DMS53 treated with DMSO at 0.1 percent for 48 hours (cell line): ENCODE measurements at regions not wholly inside any gene's neighbourhood (a gene's known extent, or its start where the extent isn't known, plus 50 kb on each side); places are given as distances from the start of the nearest gene placed in this dataset.

ENCODE experiments used
- DNase-seq: peaks from one replicate; lab custom pipeline; 2025; ENCODE audit not compliant: unreplicated experiment; lab: John Stamatoyannopoulos, UW

DNA sequence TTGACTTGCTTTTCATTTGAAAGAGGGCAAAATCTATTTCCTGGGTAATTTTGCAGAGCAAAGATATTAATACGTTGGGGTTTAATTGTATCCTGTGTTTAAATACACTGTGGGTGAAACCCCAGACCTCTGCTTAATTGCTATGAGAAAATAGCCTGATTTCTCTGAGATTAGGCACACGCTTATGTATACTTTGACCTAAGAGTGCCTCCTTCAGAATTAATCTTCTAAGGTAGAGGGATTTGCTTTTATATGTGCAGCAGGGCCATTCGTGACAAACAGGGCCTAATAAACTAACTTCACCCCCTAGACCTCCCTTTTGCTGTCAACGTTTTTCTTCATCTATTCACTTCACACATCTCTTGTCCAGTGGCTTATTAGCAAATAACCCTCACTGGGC is 216.9 kb upstream of the ADGRL2 start:
- no peak for DNase-seq

DNA sequence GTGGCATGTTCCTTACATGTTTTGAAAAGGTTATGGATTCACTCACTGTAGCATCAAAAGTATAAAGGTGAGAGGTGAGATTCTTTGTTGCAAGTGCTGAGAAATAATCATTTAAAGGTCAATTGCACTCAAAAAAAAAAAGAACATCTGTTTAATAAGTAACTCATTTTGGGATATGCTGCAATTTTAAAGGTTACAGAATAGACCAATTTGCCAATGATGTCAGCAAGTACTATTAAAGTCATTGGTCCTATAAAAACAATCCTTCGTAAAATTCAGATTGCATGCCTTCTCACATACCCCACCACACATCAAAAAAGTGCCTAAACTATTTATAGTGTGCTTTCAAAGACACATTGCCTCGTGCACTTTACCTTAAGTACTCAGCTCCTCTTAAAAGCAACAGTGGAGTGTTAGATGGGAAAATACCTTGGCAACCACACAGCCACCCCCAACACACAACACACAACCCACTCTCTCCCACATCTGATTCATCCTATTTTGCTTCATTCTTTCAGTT is 218.2 kb upstream of the ADGRL2 start:
- no peak for DNase-seq

DNA sequence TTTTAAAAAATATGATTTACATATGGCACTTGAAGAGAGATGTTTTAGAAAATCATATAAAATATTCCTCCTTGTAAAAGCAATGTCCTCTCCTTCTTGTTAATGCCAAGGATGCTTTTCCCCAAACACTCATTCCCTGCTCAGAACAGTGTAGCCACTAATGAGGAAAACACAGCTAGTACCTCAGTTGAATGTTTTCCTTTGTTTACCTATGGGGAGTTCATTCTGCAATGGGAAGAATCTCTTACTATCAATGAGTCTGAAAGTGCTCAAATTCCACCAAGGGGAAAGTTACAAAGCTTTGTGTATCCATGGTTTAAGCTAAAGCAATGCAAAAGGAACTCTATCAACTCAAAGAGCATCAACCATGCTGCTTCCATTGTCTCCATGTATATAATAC is 221.9 kb upstream of the ADGRL2 start:
- no peak for DNase-seq

DNA sequence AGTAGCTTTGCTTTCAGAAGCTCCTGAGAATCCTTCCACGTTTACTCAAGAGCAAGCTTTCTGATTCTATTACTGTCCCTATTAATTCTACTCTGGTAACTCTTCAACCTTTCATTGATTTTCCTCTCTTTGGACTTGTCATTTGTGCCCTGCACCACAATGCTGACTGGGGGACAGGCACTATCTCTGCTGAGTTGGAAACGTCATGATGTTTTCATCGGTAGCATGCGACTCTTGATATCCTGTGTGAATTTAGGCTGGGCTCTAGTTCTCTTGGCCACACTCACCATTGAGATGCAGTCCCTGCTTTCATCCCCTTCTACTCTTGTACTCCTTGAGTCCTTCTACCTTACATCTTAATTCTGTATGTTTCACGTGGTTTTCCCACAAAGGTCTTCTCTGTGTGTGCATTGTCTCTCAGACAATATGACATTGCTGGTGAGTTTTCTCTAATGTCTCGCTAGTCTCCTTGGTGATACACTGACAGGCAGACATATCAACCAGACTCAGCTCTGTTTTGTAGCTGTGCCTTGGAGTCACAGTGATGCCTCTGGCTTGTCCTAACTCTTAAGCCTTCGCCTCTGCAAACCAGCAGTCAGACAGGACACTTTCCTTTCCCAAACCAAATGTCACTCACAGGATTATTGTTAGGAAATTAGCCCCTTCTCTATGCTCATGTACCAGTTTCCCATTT is 223.6 kb upstream of the ADGRL2 start:
- no peak for DNase-seq

DNA sequence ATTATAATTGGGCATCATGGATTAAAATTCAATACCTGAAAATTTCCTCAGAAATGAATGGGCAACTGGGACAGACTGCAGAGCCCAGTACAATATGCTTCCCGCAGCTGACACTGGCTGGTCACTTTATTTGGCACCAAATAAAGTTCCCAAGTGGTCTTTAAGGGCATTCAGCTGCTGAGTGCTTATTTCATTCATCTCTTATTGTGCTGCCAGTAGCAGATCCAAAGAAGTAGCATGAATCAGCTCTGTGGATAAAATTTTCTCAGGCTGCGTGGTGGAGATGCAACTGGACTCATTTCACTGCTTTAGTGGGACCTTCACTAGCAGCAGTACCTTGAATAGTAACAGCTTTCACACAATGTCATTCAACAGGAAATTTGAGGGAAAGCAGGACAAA is 226.3 kb upstream of the ADGRL2 start:
- DNase-seq: no peak

DNA sequence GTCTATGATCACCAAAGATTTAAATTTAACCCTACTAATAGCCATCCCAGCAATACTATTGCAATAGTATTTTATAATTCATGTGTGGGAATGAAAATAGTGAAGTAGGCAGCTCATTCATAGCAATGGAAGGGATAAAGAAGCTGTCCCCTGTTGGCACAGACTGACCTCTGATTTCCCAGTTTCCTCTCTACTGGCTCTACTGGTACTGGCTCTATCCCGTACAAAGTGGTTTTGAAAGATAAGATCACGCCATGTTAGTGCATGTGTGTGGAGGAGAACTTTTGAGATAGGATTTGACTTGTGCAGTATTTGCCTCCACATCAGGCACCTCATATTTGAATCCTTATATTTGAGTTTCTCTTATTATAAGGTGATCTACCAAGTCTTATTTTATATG is 227.3 kb upstream of the ADGRL2 start:
- DNase-seq: no peak

DNA sequence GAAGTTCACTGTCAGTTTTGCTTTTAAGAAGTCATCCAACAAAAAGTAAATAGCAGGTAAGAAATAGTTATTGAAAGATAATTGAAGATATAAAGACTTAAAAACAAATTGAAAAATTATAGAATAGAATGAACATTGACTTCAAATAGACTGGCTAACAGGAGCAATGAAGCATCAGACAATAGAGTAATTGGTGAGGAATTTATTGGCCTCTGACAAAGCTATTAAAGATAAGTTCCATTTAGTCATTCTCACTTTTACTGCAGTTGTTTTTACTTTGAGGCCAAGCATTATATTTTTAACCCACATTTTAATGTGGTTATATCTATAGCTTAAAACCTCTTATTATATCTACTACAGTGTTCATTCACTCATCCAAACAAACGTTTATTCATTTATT is 228.8 kb upstream of the ADGRL2 start:
- DNase-seq: no peak

DNA sequence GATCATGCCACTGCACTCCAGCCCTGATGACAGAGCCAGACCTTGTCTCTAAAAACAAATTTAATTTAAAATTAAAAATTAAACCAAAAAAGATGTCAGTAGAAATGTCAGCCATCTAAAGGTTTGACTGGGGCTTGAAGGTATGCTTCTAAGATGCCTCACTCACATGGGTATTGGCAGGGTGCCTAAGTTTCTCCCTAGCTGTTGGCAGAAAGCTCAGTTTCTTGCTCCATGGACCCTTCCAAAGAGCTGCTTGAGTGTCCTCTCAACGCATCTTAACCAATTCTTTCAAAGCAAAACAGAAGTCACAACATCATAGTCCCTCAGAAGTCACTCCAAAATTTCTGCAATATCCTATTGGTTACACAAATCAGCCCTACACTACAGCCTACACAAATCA is 231.0 kb upstream of the ADGRL2 start:
- no peak for DNase-seq

DNA sequence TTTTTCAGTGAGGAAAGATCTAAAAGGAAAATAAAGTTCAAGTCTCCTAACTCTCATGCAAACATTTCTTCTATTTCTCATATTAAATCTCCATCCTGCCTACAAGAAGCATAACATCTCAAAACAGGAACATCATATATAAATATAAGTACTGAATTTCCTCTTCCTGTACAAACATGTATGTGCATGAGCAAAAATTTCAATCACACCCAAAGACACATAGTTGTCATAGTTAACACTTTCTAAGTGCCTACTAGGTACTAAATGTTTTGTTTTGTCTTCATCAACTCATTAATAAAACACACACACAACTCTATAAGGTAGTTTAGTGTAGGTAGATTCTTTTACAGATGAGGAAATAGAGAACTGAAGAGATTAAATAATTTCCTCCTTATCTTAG is 237.1 kb upstream of the ADGRL2 start:
- no peak for DNase-seq

DNA sequence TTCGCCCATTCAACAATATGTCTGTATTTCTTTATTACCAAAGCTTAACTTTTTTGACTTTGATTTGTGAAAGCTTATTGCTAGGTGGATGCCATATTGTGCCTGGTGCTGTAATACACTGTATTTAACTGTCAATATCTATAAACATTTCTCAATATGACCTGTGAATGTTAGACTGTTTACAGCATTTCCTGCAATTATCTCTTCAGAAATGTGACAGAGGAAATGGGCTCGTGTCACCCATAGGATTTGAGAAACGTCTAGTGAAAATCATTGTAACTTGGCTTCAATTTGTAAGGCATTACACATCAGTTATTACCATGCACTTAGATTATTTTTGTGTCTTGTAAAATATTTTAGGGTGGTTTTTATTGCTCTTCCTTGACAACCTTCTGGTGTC is 237.8 kb upstream of the ADGRL2 start:
- no peak for DNase-seq

DNA sequence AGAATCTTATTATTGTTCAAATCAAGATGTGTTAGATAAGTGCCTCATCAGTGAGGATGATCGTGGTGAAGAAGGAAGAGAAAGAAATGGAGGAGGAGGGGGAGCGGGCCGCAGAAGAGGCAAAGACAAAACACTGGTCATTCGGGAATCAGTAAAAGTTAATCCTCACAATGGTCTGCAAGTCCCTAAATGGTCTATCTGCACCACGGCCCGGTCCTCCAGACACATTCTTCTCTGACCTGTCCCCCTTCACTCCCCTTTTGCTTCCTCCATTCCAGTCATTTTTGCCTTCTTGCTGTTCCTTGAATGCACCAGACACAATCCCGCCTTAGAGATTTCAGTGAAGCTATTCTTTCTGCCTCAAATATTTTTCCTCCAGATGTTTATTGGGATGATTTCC is 240.1 kb upstream of the ADGRL2 start:
- DNase-seq: no peak

DNA sequence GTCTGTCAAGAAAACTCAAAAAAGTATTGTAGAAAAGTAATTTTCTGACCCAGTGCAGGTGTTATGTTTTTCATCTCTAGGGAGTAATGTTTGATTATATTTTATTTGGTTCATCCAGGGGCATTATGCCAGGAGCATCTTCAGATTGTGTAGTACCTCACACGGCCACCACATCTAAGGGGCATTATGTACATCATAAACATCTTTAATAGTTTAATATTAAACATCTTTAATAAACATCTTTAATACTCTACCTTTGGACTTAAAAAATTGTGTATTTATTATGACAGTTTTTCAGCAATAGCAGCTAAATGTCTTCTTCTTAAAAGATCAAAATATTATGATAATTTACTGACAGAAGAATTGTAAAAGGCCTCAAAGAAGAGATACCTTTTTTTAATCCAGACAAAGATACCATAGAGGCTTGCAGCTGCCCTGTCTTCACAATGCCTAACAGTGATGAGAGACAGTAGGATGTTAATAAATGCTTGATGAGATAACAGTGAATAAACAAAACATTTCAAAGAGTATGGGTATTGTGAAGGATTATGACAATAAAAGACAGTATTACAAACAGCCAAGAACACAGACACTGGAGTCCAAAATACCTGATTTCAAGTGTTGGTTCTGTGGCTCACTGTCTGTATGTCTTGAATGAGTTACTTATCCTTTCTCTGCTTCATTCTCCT is 240.9 kb upstream of the ADGRL2 start:
- no peak for DNase-seq

DNA sequence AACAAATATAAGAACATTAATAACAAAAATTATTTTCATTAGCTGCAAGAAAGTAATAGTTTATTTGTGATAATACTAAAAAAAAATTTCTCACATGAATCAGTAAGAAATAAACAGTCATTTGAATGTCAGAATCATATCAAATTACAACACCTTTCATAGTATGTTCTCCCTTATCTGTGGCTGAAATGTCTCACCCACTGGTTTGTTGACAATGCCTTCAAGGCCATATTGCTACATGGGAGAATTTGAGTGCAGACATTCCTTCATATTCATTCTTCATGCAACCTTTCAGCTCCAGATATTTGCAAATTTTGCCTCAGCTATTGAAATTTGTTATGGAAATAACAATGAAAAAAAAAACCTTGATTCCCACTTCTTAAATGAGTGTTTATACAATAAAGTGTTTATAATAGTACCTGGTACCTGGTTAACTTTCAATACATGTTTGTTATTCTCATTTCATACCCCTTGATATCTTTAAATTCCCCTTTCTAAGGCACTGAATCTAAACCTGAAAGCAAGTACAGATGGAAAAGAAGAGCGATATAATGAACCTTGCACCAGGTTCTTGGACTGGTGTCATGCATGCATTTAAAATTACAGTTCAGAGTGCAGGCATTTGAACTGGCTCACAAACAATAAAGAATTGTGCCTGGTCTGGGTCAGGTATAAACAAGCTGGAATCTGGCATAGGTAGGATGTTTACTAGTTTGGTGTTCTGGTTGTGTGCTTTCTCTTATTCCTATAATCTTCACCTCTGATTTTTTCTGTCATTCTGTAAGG is 242.2 kb upstream of the ADGRL2 start:
- no peak for DNase-seq

DNA sequence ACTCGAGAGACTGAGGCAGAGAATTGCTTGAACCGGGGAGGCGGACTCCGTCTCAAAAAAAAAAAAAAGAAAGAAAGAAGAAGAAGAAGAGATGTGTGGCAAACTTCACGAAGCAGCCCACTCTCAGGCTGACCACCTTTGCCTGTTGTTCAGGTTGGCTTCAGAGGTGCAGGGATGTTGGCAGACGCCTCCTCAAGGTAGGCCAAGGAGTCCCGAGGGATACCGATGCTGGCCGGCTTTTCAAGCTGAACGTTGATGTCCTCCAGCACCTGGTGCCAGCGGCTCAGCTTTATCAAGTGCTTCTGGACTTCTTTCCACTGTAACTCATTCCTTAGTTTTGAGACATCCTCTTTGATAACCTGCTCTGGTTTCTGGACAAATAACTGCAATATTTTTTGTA is 243.8 kb upstream of the ADGRL2 start:
- no peak for DNase-seq

DNA sequence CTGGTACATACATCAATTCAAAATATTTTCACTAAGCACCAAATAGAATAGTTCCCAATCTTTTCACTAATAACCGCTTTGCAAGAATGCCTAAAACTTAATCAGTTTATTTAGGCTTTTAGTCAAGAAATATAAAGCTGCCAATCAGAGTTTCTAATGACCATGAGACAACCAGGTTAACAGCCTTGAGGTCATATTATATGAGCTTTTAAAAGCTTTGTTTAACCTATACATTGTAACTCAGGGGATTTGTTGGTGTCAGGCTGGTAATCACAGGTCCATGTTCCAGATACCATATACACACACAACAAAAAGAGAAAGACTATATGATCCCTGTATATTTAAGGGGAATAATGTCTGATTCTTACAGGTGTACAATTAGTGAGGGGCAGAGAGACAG is 246.2 kb upstream of the ADGRL2 start:
- no peak for DNase-seq

DNA sequence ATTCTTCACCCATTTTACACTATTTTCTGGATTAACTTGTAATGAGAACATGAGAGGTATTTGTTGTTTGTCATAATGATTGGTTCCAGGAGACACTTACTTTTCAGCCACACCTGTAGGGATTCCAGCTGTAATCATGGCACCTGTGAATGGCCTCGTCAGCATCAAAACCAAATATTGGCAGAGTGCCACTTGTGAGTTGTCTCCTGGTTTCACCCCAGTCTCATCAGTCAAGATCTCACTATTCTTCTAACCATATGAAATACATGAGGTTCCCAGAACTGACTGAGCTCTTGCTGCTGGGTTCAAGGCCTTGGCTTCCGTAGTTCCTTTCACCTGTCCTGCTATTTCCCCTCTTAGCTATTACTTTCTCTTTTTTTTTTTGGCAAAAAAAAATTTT is 246.6 kb upstream of the ADGRL2 start:
- DNase-seq: peak; percentile 75

DNA sequence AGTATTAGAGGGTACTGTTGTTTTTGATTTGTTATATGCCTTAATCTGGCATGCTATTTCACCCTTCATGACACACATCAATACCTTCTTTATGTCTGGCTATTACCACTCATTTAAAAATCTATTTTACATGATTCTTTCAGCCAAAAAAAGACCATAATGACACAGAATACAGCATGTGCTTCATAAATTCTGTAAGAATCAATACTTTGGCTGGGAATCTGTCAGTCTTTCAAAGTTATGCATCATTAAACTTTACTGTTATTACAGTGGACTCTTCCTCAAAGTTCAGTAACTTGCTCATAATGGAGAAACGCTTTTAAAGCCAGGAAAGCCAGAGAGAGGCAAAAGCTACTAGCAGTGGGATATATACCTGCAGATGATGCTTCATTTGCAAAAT is 247.2 kb upstream of the ADGRL2 start:
- no peak for DNase-seq

DNA sequence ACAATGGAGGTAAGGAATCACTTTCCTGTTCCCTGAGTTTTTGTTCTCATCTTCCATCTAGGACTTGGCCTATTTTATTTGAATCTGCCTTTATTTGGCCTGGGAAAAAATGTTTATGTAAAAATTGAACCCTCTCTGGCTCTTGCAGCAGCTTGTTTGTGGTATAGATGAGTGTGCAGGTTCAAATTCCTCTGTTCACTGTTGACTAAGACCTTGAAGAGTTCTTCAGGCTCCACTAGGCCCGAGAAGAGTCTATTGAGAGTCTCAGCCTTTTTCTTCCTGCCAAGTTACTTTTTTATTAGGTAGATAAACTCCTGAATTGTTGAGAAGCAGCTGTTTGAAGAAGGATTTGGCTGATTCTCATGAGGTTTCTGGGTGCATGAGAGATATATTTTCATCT is 248.8 kb upstream of the ADGRL2 start:
- DNase-seq: no peak

DNA sequence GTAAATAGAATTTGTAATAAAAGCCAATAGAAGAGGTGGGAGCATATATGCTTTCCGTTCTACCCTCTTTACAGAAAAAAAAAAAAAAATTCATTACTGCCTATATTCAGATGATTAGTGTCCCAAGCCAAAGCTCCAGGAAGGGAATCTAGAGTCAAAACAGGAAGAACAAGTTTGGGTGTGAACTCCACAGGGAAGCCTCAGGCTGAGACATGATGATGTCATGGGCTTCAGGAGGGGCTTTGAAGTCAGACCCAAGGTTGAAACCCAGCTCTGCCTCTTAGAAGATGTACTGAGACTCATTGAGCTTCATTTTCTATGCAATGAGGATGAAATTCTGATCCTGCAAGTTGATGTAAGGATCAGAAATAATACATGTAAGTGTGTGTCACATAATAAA is 250.0 kb upstream of the ADGRL2 start:
- DNase-seq: peak; percentile 72

DNA sequence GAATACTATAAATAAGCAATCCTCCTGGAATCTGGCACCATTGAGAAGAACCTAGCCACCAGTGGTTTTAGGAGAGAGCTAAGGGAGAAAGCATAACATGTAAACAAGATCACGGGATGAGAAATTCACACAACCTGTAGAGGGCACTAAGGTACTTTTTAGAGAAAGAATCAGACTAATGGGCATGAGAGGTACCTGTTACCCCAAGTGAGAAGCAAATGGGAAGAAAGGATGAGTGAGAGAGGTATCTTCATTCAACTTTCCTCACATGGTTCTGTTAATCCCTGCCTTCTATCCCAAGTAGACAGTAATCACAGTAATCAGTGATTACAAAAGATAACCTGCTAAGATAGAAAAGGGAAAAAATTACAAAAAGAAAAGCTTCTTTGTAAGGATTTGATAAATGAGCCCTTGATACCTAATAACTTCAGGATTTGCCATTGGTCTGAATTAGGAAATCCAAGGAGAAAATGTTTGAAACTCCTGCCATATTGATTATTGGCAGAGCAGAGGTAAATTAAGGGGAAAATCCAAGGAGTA is 251.1 kb upstream of the ADGRL2 start:
- DNase-seq: peak; percentile 68

DNA sequence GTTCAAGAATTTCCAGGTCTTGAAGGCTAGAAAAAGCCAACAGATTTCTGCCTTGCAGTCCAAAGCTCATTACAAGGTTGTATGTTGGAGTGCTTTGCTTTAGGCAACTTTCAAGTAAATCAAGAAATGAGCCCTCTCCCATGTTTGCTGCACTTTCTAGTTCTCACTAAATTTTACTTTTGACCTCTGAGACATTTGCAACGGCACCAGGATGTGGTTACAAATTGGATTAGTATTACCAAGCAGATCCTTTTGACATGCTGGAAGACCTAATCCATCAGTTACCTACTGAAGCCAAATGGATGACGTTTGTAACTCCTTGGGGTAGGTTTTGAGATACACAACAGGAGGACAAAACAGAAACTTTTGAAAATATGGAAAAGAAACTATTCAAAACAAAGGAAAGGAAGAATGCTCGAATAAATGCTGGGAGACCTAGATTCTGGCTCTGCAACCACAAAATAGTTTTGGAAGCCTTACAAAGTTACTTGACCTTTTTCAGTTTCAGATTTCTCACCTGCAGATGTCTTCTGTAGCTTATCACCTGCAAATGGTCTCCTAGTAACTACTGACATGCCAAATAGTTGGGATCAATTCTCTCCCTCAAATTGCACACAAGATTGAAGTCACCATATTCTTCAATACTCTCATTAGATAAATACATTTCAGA is 251.7 kb upstream of the ADGRL2 start:
- DNase-seq: no peak
